Keratinocyte (primary cell): ENCODE measurements at regions not wholly inside any gene's neighbourhood (a gene's known extent, or its start where the extent isn't known, plus 50 kb on each side); places are given as distances from the start of the nearest gene placed in this dataset.

Source experiments
- CTCF ChIP-seq, 3 experiments: IDR thresholded peaks in 1 of 3; conservative IDR thresholded peaks in 1 of 3; optimal IDR thresholded peaks in 1 of 3; 2 replicates in 2 of 3; 3 replicates in 1 of 3; pipeline versions ENCODE3 to v1.5.1; 2011; ENCODE audit warnings: low read length in 3 of 3, mild to moderate bottlenecking in 3 of 3, moderate library complexity in 2 of 3, control low read depth in 1 of 3, inconsistent platforms in 1 of 3; ENCODE audit not compliant: insufficient read depth in 2 of 3; ENCODE audit errors: extremely low read depth in 1 of 3
- EZH2 ChIP-seq: IDR thresholded peaks from one replicate; pipeline ENCODE4 v1.6.1; 2012; ENCODE audit warnings: inconsistent platforms, mild to moderate bottlenecking, low read length, moderate library complexity

- TF ChIP-seq CTCF (optimal IDR thresholded peaks at IDR 0.05 in 1 of 3, IDR thresholded peaks at IDR 0.05 in 1 of 3, conservative IDR thresholded peaks at IDR 0.05 in 1 of 3; ENCODE audit: extremely low read depth in 1 of 3, insufficient read depth in 2 of 3, low read length in 3 of 3) (no peak), EZH2 (no peak)
These were observed 80.1 kb upstream of the ELOVL5 start for GRCh38 chr6:53428886-53429285.
